Right ventricle myocardium inferior (tissue), 1 donor: ENCODE measurements at regions not wholly inside any gene's neighbourhood (a gene's known extent, or its start where the extent isn't known, plus 50 kb on each side); places are given as distances from the start of the nearest gene placed in this dataset.
A peak's percentile ranks its signal among the peaks of the same experiment; 100 is the strongest.

ENCODE experiments used
- ATAC-seq: fragments of 200-7000 bp; cut with Tn5 transposase; one replicate; pipeline ENCODE4 v1.9.1; 2020; ENCODE audit warnings: mild to moderate bottlenecking, moderate library complexity
- DNase-seq: peaks from one replicate; pipeline ENCODE4 v3.0.0; 2021; ENCODE audit errors: missing footprints
- intact Hi-C: fragments of 100-400 bp; cut with DNase I; formaldehyde crosslinking; loops from one replicate; pipeline ENCODE4 v1.11.0; 2022
- donor health status: DM: no; HTN: yes; CAD: no; lungs with severe emphysema.

DNA sequence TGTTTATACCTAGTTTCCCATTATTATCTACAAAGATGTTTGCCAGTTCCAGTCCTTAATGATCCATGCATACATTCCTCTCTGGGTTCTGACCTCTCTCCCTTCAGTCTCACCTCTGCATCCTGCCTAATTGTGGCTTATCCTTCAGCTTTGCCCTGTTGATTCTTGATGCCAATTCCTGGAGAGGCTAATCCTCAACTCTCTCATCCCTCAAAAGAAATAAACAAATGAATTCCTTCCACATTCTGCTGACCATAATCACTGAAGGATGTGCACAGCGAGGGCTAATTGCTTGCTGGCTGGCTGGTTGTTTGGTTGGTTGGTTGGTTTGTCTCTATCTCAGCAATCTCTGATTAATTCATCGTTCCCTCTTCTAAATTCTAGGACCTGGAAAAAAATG, 113.8 kb downstream of the IRS2 start:
- DNase-seq, result no peak
- intact Hi-C loops, result no loop called here
- ATAC-seq, result no peak

DNA sequence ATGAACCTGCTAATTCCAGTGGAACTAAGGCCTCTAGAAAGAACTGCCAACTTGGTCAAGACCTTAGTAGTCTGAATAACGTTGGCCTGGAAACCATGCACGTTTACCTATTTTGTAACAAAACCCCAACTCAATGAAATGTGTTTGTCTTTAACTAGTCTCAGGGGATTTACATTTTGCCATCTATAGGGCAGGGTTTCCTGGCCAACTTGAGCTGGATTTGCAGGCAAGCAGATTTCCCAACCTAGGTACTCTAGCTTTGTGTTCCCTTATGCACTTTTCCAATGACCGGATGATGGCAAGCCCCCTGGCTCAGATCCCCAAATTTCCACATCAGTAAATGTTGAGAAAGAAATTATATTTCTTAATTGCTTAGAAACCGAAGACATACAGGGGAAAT, 114.5 kb downstream of the IRS2 start:
- intact Hi-C loops, result no loop called here
- DNase-seq (no peak), ATAC-seq (no peak)

DNA sequence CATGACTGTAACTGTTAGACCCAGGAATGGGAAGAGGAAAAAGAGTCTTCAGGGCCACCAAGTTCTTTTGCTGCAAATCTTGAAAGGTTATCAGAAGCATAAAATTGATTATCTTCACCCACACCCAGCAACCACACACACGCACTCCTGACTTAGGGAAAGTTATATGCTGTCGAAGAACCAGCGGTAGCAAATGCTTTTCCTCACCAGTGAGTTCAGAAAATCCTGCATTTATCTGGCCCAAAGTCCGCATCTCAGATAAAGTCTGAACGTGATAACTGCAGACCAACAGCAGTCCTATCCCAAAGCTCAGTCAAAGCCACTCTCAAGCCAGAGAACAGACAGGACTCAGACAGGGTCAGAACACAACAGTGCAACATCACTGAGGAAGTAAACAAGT, 115.6 kb downstream of the IRS2 start:
- intact Hi-C loops, result no loop called here
- DNase-seq (no peak), ATAC-seq (no peak)

- no peak for DNase-seq
- intact Hi-C loops, result no loop called here
- ATAC-seq, result no peak
Measured at GRCh38 chr13:109669956-109670355, 116.4 kb downstream of the IRS2 start.

- intact Hi-C loops, result no loop called here
- no peak for DNase-seq
- ATAC-seq, result peak; percentile 56
Measured at GRCh38 chr13:109669234-109669612, 117.2 kb downstream of the IRS2 start.

GRCh38 chr13:109668433-109669233, 117.8 kb downstream of the IRS2 start:
- intact Hi-C loops, result no loop called here
- DNase-seq, result no peak
- ATAC-seq, result peak; percentile 29

DNA sequence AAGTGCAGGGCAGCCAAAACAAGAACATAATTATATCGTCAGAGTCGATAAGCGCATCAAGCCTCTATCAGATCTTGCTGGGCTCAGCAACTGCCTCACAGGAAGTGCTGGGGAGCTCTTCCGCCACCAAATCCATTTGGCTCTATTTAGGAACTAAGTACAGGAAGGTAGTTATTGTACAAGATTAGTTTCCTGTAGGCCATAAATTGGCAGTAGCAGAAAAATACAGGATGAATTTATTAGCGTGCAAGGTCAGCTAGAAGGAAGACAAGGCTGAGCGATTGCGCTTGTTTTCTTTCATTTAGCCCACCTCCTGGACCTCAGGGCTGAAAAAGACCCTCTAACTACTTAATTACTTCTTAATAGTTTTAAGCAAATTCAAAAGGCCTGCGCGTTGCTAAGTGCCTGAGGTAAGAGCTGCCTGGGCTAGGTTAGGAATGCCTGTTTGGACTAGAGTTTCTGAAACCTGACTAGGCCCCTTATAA, 118.5 kb downstream of the IRS2 start:
- intact Hi-C loops, result no loop called here
- no peak for ATAC-seq
- no peak for DNase-seq

DNA sequence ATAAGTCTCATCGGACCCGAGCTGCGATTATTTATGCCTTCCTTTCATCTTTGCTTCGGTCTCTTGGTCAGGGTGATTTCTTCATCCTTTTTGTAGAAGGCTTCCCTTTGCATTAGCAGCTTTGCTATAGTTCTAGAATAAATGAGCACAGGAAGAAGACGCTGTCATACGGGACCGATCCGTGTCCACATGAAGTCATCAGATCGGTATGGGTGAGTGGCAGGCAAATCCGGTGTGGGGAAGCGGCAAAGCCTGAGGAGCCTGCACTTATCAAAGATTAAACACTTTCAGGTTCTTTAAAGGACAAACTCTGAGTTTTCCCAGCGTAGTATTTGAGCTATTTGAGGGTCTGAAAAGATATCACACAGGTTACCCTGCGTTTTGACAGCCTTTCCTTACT, 119.3 kb downstream of the IRS2 start:
- no peak for DNase-seq
- intact Hi-C loops, result no loop called here
- ATAC-seq, result peak; percentile 54

GRCh38 chr13:109666656-109667055, 119.7 kb downstream of the IRS2 start:
- ATAC-seq (no peak), DNase-seq (no peak)
- intact Hi-C loops, result no loop called here

- no peak for ATAC-seq
- no peak for DNase-seq
- intact Hi-C loops, result no loop called here
Measured at GRCh38 chr13:109665781-109666249, 120.6 kb downstream of the IRS2 start.

DNA sequence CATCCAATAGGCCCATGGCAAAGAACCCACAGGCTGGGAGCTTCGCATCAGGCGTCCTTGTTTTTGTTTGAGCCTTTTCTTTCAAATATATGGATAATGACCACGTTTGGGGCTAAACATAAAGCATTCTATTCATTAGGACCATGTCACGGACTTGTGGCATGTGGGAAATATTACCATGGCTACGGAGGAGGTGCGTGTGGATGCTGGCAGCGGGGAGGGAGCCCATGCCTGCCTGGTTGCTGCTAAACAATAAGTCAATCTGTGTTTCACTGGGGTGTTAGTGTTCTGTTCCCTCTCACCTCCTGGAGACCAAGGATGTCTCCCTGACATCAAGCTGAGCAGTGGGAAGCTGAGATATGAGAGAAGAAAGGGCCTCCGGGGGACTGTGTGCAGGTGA, 121.1 kb downstream of the IRS2 start:
- intact Hi-C loops, result no loop called here
- DNase-seq (no peak), ATAC-seq (no peak)

DNA sequence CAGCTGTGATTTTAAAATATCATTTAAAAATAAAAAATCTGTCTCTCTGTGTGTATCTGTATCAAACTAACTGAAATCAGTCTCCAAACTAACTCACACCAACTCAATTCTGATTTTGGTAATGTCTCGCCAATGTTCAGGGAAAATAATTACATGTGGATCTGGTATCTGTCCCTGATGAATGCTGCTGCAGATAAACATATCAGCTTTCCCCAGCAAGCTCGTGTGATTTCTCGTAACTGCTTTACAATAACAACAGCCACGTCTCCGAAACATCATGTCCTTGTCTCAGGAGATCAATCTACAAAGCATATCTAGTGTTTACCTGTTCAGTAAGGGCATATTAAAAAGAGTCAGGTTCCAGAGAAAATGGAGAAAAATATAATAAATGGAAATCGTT, 129.0 kb downstream of the IRS2 start:
- DNase-seq (no peak), ATAC-seq (no peak)
- intact Hi-C loops, result no loop called here

GRCh38 chr13:109656206-109656605, 130.2 kb downstream of the IRS2 start:
- no peak for ATAC-seq
- no peak for DNase-seq
- intact Hi-C loops, result no loop called here

- peak; percentile 35 for ATAC-seq
- intact Hi-C loops, result no loop called here
- no peak for DNase-seq
Measured at GRCh38 chr13:109655611-109656010, 130.8 kb downstream of the IRS2 start.

DNA sequence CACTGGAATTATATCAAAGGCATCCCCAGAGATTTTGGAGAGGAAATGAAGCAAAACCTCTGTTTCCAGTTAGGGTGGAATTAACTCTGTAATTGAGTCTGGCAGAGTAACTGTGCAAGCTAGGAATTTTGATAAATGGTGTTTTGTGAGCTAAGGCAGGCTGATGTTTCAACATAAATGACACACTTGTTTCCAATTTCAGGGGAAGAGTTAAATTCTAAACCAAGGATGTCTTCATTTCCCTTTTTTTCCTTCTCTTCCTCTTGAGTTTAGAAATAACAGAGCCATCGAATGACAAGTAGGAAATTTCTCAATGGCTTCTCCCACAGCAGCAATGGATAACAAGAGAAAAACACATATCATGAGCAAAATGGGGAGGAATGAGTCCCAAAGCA, 131.2 kb downstream of the IRS2 start:
- ATAC-seq, result peak; percentile 73

GRCh38 chr13:109654341-109655205, 131.8 kb downstream of the IRS2 start:
- no peak for DNase-seq
- peak; percentile 82 for ATAC-seq

More for the DNA sequence above, 131.2 kb downstream of the IRS2 start:
- intact Hi-C loops, result no loop called here
- no peak for DNase-seq

GRCh38 chr13:109652531-109652930, 133.9 kb downstream of the IRS2 start:
- ATAC-seq (no peak), DNase-seq (no peak)
- intact Hi-C loops, result no loop called here

More at GRCh38 chr13:109654341-109655205, 131.8 kb downstream of the IRS2 start:
- intact Hi-C loops, result no loop called here

- no peak for ATAC-seq
- intact Hi-C loops, result no loop called here
- no peak for DNase-seq
Measured at GRCh38 chr13:109651854-109652253, 134.5 kb downstream of the IRS2 start.

- ATAC-seq (no peak), DNase-seq (no peak)
- intact Hi-C loops, result no loop called here
Measured at GRCh38 chr13:109651311-109651710, 135.1 kb downstream of the IRS2 start.

DNA sequence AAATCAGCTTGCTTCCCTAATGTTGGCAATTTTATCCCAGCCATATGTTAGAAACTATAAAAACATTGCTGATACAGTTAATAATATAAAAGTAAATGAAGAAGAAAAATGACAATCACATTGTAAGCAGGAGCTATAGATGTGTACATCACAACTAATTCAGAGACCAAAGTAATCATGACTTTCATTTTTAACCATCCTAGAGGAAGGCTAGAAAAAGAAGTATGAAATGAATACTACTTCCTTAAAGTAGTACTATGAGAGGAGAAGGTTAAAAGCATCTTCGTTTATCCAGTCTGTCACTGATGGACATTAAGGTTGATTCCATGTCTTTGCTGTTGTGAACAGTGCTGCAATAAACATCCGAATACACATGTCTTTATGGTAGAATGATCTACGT, 135.5 kb downstream of the IRS2 start:
- ATAC-seq, result no peak
- DNase-seq, result no peak
- intact Hi-C loops, result no loop called here
